ENCODE measurements at regions not wholly inside any gene's neighbourhood (a gene's known extent, or its start where the extent isn't known, plus 50 kb on each side); places are given as distances from the start of the nearest gene placed in this dataset.

- no peak overlapping the region for H3K14ac ChIP-seq (ENCODE audit: insufficient read length)
- no peak overlapping the region for H3K4me3 ChIP-seq (ENCODE audit: extremely low read depth in 1 of 4, insufficient read depth in 2 of 4, low read depth in 3 of 4, low read length in 4 of 4)
- CTCF ChIA-PET (ENCODE audit: partially characterized antibody): interaction anchor here (0.5 to 2.1 kb wide), 3 partner anchors 9 to 1203 kb away, joined by 3 to 5 read pairs (median 4); no protein-coding TSS in a partner anchor
- H3K4me2 ChIP-seq (ENCODE audit: insufficient read depth in 1 of 2, low read depth in 2 of 2, low read length in 2 of 2): no peak overlapping the region
- no peak overlapping the region for H2BK15ac ChIP-seq (ENCODE audit: low read length)
- H3K18ac ChIP-seq (ENCODE audit: extremely low read depth, low read length): no peak overlapping the region
- H2AFZ ChIP-seq (ENCODE audit: low read length): no peak overlapping the region
- H3K23me2 ChIP-seq (ENCODE audit: low read depth, low read length): no peaks in the 10 kb centered on the region
- H2AK5ac ChIP-seq (ENCODE audit: low read depth, low read length): no peak overlapping the region
- H4K91ac ChIP-seq (replicated peaks; ENCODE audit: insufficient read length, low read length): no peak overlapping the region
- H3K36me3 ChIP-seq (ENCODE audit: control insufficient read depth in 2 of 4, insufficient read depth in 4 of 4, low read length in 3 of 4): no peaks in the 10 kb centered on the region
- no peaks in the 10 kb centered on the region for H3K27me3 ChIP-seq (replicated peaks in 1 of 4; ENCODE audit: control insufficient read depth in 3 of 4, extremely low read depth in 1 of 4, insufficient read depth in 3 of 4, low read length in 3 of 4)
- H3K9ac ChIP-seq (replicated peaks in 1 of 4; ENCODE audit: extremely low read depth in 1 of 4, low read depth in 3 of 4, low read length in 3 of 4): no peak overlapping the region
- no peaks in the 10 kb centered on the region for H3K79me2 ChIP-seq (ENCODE audit: control insufficient read depth in 1 of 2, insufficient read depth in 2 of 2, low read length in 2 of 2)
- POLR2A ChIA-PET (ENCODE audit: partially characterized antibody): interaction anchor here (0.6 kb wide), 1 partner anchor 18 kb away, joined by 3 read pairs; no protein-coding TSS in a partner anchor
- no peak overlapping the region for H3K23ac ChIP-seq (ENCODE audit: insufficient read length)
- H2BK12ac ChIP-seq (ENCODE audit: low read depth, low read length): no peak overlapping the region
- no peak for FAIRE-seq
- no peak overlapping the region for H3K27ac ChIP-seq (ENCODE audit: low read depth, low read length)
- no peak overlapping the region for H2BK20ac ChIP-seq (ENCODE audit: low read length)
- H2BK5ac ChIP-seq (ENCODE audit: low read depth, low read length): no peak overlapping the region
- no peak for DNase-seq (ENCODE audit: low read depth in 1 of 2, low spot score in 2 of 2)
- TF ChIP-seq SP2 (IDR thresholded peaks at IDR 0.05; ENCODE audit: low read length) (no peak), FOSL1 (IDR thresholded peaks at IDR 0.05; ENCODE audit: insufficient read depth, low read depth, low read length) (no peak), CHD1 (IDR thresholded peaks at IDR 0.05; ENCODE audit: low read depth, low read length) (no peak), RXRA (IDR thresholded peaks at IDR 0.05; ENCODE audit: insufficient read depth, low read depth, low read length) (no peak), KDM5A (IDR thresholded peaks at IDR 0.05; ENCODE audit: low read length) (no peak), SIX5 (IDR thresholded peaks at IDR 0.05; ENCODE audit: low read depth, low read length) (no peak), GTF2F1 (IDR thresholded peaks at IDR 0.05; ENCODE audit: borderline replicate concordance, low read depth, low read length) (no peak), HDAC6 (IDR thresholded peaks at IDR 0.05; ENCODE audit: low read depth, low read length) (no peak), SIRT6 (IDR thresholded peaks at IDR 0.05; ENCODE audit: low read length) (no peak), EP300 (IDR thresholded peaks at IDR 0.05; ENCODE audit: borderline replicate concordance in 1 of 2, low read depth in 2 of 2, low read length in 2 of 2) (no peak), JUN (IDR thresholded peaks at IDR 0.05; ENCODE audit: low read depth, low read length) (no peak), TCF12 (IDR thresholded peaks at IDR 0.05; ENCODE audit: low read depth, low read length) (no peak), BRCA1 (IDR thresholded peaks at IDR 0.05; ENCODE audit: low read depth, low read length) (no peak), YY1 (IDR thresholded peaks at IDR 0.05; ENCODE audit: low read depth, low read length) (no peak)
- TF ChIP-seq, protein P1, sequence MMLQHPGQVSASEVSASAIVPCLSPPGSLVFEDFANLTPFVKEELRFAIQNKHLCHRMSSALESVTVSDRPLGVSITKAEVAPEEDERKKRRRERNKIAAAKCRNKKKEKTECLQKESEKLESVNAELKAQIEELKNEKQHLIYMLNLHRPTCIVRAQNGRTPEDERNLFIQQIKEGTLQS (IDR thresholded peaks at IDR 0.05; ENCODE audit: insufficient read depth, low read depth, low read length): no peak
- no peaks in the 10 kb centered on the region for H3K9me3 ChIP-seq (ENCODE audit: insufficient read depth in 2 of 2, low read depth in 1 of 2, low read length in 1 of 2)
- H3K4ac ChIP-seq (replicated peaks; ENCODE audit: insufficient read length, low read depth, low read length): no peak overlapping the region
- H4K5ac ChIP-seq (ENCODE audit: insufficient read length, low read depth, low read length): no peak overlapping the region
- H3K79me1 ChIP-seq (ENCODE audit: low read depth, low read length): no peaks in the 10 kb centered on the region
- no peak overlapping the region for H3K56ac ChIP-seq (replicated peaks; ENCODE audit: insufficient read length, low read depth, low read length)
- no peak overlapping the region for H2BK120ac ChIP-seq (replicated peaks; ENCODE audit: low read depth, low read length)
- H4K8ac ChIP-seq (ENCODE audit: extremely low read depth, insufficient read depth, low read length): no peak overlapping the region
- H4K20me1 ChIP-seq (replicated peaks in 1 of 2; ENCODE audit: control insufficient read depth in 1 of 2, insufficient read depth in 2 of 2, low read length in 2 of 2): no peaks in the 10 kb centered on the region
- peaks cover 0 to 6% (median 3%) of the 10 kb centered on the region in 4 experiments; a peak in 3 of 7 replicates for H3K4me1 ChIP-seq (replicated peaks in 1 of 4; ENCODE audit: control insufficient read depth in 3 of 4, insufficient read depth in 4 of 4, low read length in 3 of 4)
- WGBS, 2 experiments (ENCODE audit: extremely low coverage in 1 of 2, insufficient coverage in 1 of 2, insufficient read length in 1 of 2, insufficient replicate concordance in 2 of 2, low coverage in 1 of 2, low lambda C conversion rate in 2 of 2, missing lambda C conversion rate in 1 of 2): 93% methylated on average over 3 of the region's 3 CpGs; no CpG with 5 or more reads in 1 of the 2 experiments
These were observed 417.4 kb downstream of the CETN3 start for GRCh38 chr5:89992201-89992600.
